H1 (cell line): ENCODE measurements at regions not wholly inside any gene's neighbourhood (a gene's known extent, or its start where the extent isn't known, plus 50 kb on each side); places are given as distances from the start of the nearest gene placed in this dataset.

ENCODE experiments used
- POLR2AphosphoS5 ChIP-seq: IDR thresholded peaks from 2 replicates; pipeline ENCODE4 v1.6.1; 2011; ENCODE audit warnings: low read depth, low read length
- TF ChIP-seq, protein P1 (sequence below): IDR thresholded peaks from 2 replicates; pipeline ENCODE4 v1.6.1; 2012; ENCODE audit warnings: inconsistent platforms

DNA sequence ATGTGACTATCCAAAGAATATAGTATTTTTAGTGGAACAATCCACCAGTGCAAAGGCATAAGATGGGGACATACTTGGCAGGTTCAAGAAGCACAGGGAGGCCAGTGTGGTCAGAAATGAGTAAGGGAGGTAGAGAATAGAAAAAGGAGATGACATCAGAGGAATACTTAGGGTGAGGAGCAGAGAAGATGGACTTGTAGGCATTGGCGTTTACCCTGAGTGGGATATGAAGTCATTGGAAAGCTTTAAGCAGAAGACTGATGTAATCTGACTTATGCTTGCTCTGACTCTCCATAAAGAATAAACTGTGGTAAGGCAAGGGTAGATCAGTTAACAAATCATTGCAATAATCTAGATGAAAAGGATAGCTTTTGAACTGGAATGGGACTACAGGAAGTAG is 228.7 kb downstream of the GJA1 start (continued):
- TF ChIP-seq, protein P1, sequence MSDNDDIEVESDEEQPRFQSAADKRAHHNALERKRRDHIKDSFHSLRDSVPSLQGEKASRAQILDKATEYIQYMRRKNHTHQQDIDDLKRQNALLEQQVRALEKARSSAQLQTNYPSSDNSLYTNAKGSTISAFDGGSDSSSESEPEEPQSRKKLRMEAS, result no peak
- TF ChIP-seq POLR2AphosphoS5, result no peak
